RWPE2 (cell line): ENCODE measurements at regions not wholly inside any gene's neighbourhood (a gene's known extent, or its start where the extent isn't known, plus 50 kb on each side); places are given as distances from the start of the nearest gene placed in this dataset.

Experiments used
- ATAC-seq: fragments of 200-7000 bp; cut with Tn5 transposase; 3 replicates; pipeline ENCODE4 v1.9.1; 2021; ENCODE audit warnings: low read depth
- DNase-seq: peaks from one replicate; pipeline ENCODE4 v3.0.0-alpha.2; 2020; ENCODE audit warnings: low spot score
- H3K27ac ChIP-seq: fragments of 450-650 bp; 2 replicates; pipeline ENCODE4 v1.5.1; 2017; ENCODE audit warnings: mild to moderate bottlenecking; ENCODE audit not compliant: poor library complexity, severe bottlenecking
- H3K27me3 ChIP-seq: fragments of 250-450 bp; sonication (Bioruptor Pico); 2 replicates; pipeline ENCODE4 v1.5.1; 2021; ENCODE audit warnings: mild to moderate bottlenecking, moderate library complexity; ENCODE audit not compliant: insufficient read depth, poor library complexity, severe bottlenecking
- H3K36me3 ChIP-seq: fragments of 250-450 bp; sonication (Bioruptor Pico); 2 replicates; pipeline ENCODE4 v1.5.1; 2020; ENCODE audit warnings: low read depth, mild to moderate bottlenecking, moderate library complexity
- H3K4me1 ChIP-seq: fragments of 250-450 bp; sonication (Bioruptor Pico); 2 replicates; pipeline ENCODE4 v1.5.1; 2021; ENCODE audit warnings: mild to moderate bottlenecking, moderate library complexity; ENCODE audit not compliant: insufficient read depth, poor library complexity, severe bottlenecking
- H3K4me3 ChIP-seq: fragments of 250-450 bp; sonication (Bioruptor Pico); 2 replicates; pipeline ENCODE4 v1.5.1; 2021; ENCODE audit warnings: mild to moderate bottlenecking, moderate library complexity; ENCODE audit not compliant: severe bottlenecking
- H3K9me3 ChIP-seq: fragments of 250-450 bp; sonication (Bioruptor Pico); 2 replicates; pipeline ENCODE4 v1.5.1; 2021; ENCODE audit warnings: mild to moderate bottlenecking, moderate library complexity; ENCODE audit not compliant: severe bottlenecking
- CTCF ChIP-seq: fragments of 450-650 bp; IDR thresholded peaks from one replicate; pipeline ENCODE4 v1.5.1; 2017; ENCODE audit warnings: mild to moderate bottlenecking, moderate library complexity; ENCODE audit not compliant: poor library complexity, severe bottlenecking

- no peaks in the 10 kb centered on the region for H3K4me1 ChIP-seq
- no peaks in the 10 kb centered on the region for H3K9me3 ChIP-seq
- no peak overlapping the region for H3K27ac ChIP-seq
- no peak for TF ChIP-seq CTCF
- no peak overlapping the region for H3K4me3 ChIP-seq
- ATAC-seq (no peak), DNase-seq (no peak)
- no peaks in the 10 kb centered on the region for H3K36me3 ChIP-seq
- no peaks in the 10 kb centered on the region for H3K27me3 ChIP-seq
Observed at GRCh38 chr11:114782650-114783310, 104.5 kb downstream of the NXPE2 start.

DNA sequence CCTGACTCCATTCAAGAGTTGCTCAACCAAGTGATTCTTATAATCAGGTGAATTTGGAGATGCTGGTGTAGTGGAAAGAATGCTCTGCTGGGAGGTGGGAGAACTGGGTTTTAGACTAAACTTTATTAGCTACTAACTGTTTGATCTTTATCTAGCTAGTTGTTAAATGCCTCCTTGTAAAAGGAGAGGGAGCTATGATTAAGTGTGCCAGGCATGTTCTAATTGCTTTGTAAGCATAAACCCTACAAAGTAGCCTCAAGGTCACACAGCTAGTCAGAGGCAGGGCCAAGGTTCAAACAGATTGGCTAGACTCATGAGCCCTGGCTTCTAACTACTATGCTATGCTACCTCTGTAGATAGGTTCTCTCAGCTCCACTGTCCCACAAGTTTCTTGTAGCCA lies 105.5 kb downstream of the NXPE2 start:
- no peaks in the 10 kb centered on the region for H3K36me3 ChIP-seq
- TF ChIP-seq CTCF, result no peak
- H3K4me3 ChIP-seq, result no peak overlapping the region
- H3K27ac ChIP-seq, result no peak overlapping the region
- no peaks in the 10 kb centered on the region for H3K9me3 ChIP-seq
- no peaks in the 10 kb centered on the region for H3K27me3 ChIP-seq
- H3K4me1 ChIP-seq, result no peaks in the 10 kb centered on the region
- ATAC-seq (no peak), DNase-seq (no peak)

DNA sequence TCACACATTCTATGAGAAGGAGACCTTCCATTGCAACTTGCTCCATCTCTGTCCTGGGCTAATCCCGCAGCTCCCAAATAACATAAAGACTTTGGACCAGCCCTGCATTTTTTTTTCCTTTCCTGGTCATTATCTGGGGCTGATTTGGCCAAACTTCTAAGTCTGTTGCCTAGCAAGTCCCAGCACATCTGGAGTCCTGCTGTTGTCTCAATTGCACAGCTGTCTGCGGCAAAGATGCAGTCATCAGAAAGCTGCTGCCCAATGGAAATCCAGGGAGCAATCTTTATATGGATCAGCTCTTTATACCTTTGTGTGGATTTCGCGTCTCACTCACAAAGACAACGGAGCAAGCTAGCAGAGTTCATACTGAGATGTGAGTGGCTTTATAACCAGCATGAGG lies 105.9 kb downstream of the NXPE2 start:
- Histone ChIP-seq H3K27ac (no peak overlapping the region), H3K27me3 (no peaks in the 10 kb centered on the region), H3K4me1 (no peaks in the 10 kb centered on the region), H3K9me3 (no peaks in the 10 kb centered on the region), H3K36me3 (no peaks in the 10 kb centered on the region), H3K4me3 (no peak overlapping the region)
- DNase-seq (no peak), ATAC-seq (no peak)
- TF ChIP-seq CTCF, result no peak

DNA sequence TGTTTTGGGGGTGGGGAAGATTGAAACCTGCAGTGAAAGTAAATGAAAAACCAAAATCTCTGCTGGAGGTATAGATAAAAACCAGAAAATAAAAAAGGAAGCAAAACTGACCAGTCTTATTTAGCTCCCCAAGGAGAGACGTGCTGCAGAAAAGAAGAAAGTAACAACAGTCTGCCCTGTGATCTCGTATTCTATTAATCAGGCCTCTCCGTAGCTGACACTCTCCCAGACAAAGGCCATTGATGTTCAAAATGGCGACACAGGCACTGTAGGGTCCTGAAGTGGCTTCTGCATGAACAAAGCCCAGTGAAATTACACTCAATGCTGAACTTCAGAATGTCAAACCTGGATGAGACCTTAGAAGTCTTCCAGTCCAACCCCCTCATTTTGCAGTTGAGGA lies 106.6 kb downstream of the NXPE2 start:
- TF ChIP-seq CTCF, result no peak
- Histone ChIP-seq H3K4me3 (no peak overlapping the region), H3K36me3 (no peaks in the 10 kb centered on the region), H3K4me1 (no peaks in the 10 kb centered on the region), H3K9me3 (no peaks in the 10 kb centered on the region), H3K27me3 (no peaks in the 10 kb centered on the region), H3K27ac (no peak overlapping the region)
- ATAC-seq (no peak), DNase-seq (no peak)

DNA sequence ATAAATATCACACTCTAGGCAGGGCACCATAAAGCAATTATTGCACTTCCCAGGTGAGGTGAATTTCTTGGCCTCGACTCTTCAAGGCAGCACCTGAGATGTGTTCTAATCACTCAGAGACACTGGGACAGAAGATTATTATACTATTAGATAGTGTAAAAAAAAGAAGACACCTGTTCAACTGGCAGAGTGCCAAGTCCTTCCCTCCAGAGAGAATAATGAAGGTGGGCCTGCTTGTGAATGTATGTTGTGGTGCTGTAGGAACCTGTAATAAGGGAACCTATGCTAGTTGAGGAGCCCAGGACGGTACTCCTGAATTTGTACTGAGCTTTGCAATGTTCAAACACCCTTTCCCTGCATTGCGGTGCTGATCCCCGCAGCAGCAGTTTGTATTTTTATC lies 107.5 kb downstream of the NXPE2 start:
- Histone ChIP-seq H3K4me1 (no peaks in the 10 kb centered on the region), H3K27me3 (no peaks in the 10 kb centered on the region), H3K36me3 (no peaks in the 10 kb centered on the region), H3K9me3 (no peaks in the 10 kb centered on the region), H3K27ac (no peak overlapping the region), H3K4me3 (no peak overlapping the region)
- ATAC-seq (no peak), DNase-seq (no peak)
- TF ChIP-seq CTCF, result no peak
